ENCODE measurements at regions not wholly inside any gene's neighbourhood (a gene's known extent, or its start where the extent isn't known, plus 50 kb on each side); places are given as distances from the start of the nearest gene placed in this dataset.

- Histone ChIP-seq H3K27me3 (no peaks in the 10 kb centered on the region), H3K4me1 (no peaks in the 10 kb centered on the region), H3K9me3 (no peaks in the 10 kb centered on the region), H3K27ac (peak overlapping the region in 2 of 4 donors; percentile 5 to 17), H3K4me3 (no peak overlapping the region), H3K36me3 (no peaks in the 10 kb centered on the region)
- intact Hi-C loops (cut with DNase I) = no loop called here
- WGBS, 2 donors = 22 to 32% methylated on average over 2 of the region's 2 CpGs
- no peak for TF ChIP-seq CTCF (IDR thresholded peaks at IDR 0.05)
- TF ChIP-seq POLR2A (IDR thresholded peaks at IDR 0.05) = no peak
- no peak for DNase-seq
Observed at GRCh38 chr5:111655169-111655924, 101.6 kb downstream of the NREP start.

- no peaks in the 10 kb centered on the region for H3K9me3 ChIP-seq
- H3K27me3 ChIP-seq = no peaks in the 10 kb centered on the region
- TF ChIP-seq POLR2A (IDR thresholded peaks at IDR 0.05) (no peak), CTCF (IDR thresholded peaks at IDR 0.05) (no peak)
- WGBS, 2 donors = 86 to 87% methylated on average over 2 to 6 of the region's 6 CpGs
- DNase-seq = no peak
- no peak overlapping the region for H3K27ac ChIP-seq
- no peaks in the 10 kb centered on the region for H3K4me1 ChIP-seq
- no peaks in the 10 kb centered on the region for H3K36me3 ChIP-seq
- intact Hi-C loops (cut with DNase I) = no loop called here
- H3K4me3 ChIP-seq = no peak overlapping the region
Observed at GRCh38 chr5:111653408-111653807, 103.6 kb downstream of the NREP start.

GRCh38 chr5:111649516-111649915 lies 107.5 kb downstream of the NREP start:
- intact Hi-C loops (cut with DNase I) = no loop called here
- Histone ChIP-seq H3K9me3 (no peaks in the 10 kb centered on the region), H3K27me3 (no peaks in the 10 kb centered on the region), H3K4me1 (no peaks in the 10 kb centered on the region), H3K4me3 (no peak overlapping the region), H3K36me3 (no peaks in the 10 kb centered on the region), H3K27ac (no peak overlapping the region)
- 58 to 64% methylated on average over 1 of the region's 1 CpG for whole genome bisulfite sequencing, 2 donors
- no peak for TF ChIP-seq POLR2A (IDR thresholded peaks at IDR 0.05)
- TF ChIP-seq CTCF (IDR thresholded peaks at IDR 0.05) = no peak
- no peak for DNase-seq

- H3K36me3 ChIP-seq = no peaks in the 10 kb centered on the region
- no peak for DNase-seq
- peaks cover 0 to 1% (median 0%) of the 10 kb centered on the region in 3 donors for H3K9me3 ChIP-seq
- intact Hi-C loops (cut with DNase I) = no loop called here
- 67 to 78% methylated on average over 6 of the region's 6 CpGs for WGBS, 2 donors
- no peaks in the 10 kb centered on the region for H3K27me3 ChIP-seq
- H3K27ac ChIP-seq = no peak overlapping the region
- H3K4me1 ChIP-seq = peaks cover 0 to 15% (median 6%) of the 10 kb centered on the region in 3 donors
- H3K4me3 ChIP-seq = no peak overlapping the region
- TF ChIP-seq POLR2A (IDR thresholded peaks at IDR 0.05) (no peak), CTCF (IDR thresholded peaks at IDR 0.05) (no peak)
Observed at GRCh38 chr5:111645303-111645838, 111.6 kb downstream of the NREP start.

- Histone ChIP-seq H3K4me1 (peaks cover 0 to 15% (median 6%) of the 10 kb centered on the region in 3 donors), H3K27ac (no peak overlapping the region), H3K27me3 (peaks cover 0 to 10% (median 0%) of the 10 kb centered on the region in 4 donors), H3K9me3 (peaks cover 0 to 18% (median 15%) of the 10 kb centered on the region in 3 donors), H3K36me3 (no peaks in the 10 kb centered on the region), H3K4me3 (no peak overlapping the region)
- intact Hi-C loops (cut with DNase I) = no loop called here
- no peak for TF ChIP-seq CTCF (IDR thresholded peaks at IDR 0.05)
- TF ChIP-seq POLR2A (IDR thresholded peaks at IDR 0.05) = no peak
- WGBS, 2 donors = 64 to 73% methylated on average over 2 of the region's 2 CpGs
- DNase-seq = no peak
Observed at GRCh38 chr5:111643499-111643898, 113.5 kb downstream of the NREP start.
